Bone marrow (tissue), 2 donors: ENCODE measurements at regions not wholly inside any gene's neighbourhood (a gene's known extent, or its start where the extent isn't known, plus 50 kb on each side); places are given as distances from the start of the nearest gene placed in this dataset.
"Not testable (repeated sequence)": the region's sequence is repeated elsewhere in the genome, so short reads cannot be mapped to it uniquely, and the experiment has no call there.

Experiments
- DNase-seq, 2 donors: peaks; one replicate each; lab custom pipeline; 2025; lab: John Stamatoyannopoulos, UW

- no peak for DNase-seq
Observed at GRCh38 chr17:69672924-69673323, 258.4 kb downstream of the MAP2K6 start.

DNA sequence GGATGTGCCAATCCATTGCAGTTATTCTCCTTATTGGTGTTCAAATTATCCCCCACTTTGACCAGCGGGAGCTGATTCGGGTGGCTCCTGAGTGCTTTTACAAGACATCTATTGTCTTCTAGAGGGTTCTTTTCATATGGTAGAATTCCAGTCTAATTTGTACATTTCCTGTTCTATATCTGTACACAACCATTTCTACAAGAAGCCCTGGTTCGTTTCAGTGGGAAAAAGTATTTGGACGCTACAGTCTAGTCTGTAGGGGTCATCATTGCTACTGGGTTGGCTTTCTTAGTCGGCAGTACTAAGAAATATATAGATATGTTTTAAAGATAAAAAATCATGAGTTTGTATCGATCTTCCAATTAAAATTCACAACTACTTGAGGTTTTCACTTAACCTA is 262.6 kb downstream of the MAP2K6 start:
- no peak for DNase-seq

- no peak for DNase-seq
Observed at GRCh38 chr17:69678206-69678605, 263.7 kb downstream of the MAP2K6 start.

- no peak for DNase-seq
Observed at GRCh38 chr17:69679829-69680228, 265.3 kb downstream of the MAP2K6 start.

GRCh38 chr17:69684251-69684650 is 269.8 kb downstream of the MAP2K6 start:
- no peak for DNase-seq

- DNase-seq = not testable (repeated sequence)
Observed at GRCh38 chr17:69685150-69685549, 270.7 kb downstream of the MAP2K6 start.

- no peak for DNase-seq
Observed at GRCh38 chr17:69690531-69690930, 276.0 kb downstream of the MAP2K6 start.

DNA sequence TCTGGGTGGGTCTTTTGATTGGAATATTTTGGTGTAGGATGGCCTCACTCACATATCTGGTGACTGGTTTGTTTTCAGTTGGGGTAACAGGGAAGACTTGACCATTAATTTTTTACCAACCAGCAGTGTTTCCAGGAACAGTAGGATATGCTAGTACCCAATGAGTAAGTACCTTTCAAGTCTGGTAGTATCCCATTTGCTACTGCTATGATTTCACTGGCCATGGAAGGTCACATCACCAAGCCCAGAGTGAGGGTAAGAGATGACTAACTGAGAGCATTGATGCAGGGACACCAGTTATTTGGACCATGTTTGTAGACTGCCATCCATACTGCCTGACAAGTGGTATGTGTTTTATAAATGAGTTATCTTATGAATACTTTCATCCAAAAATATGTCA is 277.7 kb downstream of the MAP2K6 start:
- no peak for DNase-seq

DNA sequence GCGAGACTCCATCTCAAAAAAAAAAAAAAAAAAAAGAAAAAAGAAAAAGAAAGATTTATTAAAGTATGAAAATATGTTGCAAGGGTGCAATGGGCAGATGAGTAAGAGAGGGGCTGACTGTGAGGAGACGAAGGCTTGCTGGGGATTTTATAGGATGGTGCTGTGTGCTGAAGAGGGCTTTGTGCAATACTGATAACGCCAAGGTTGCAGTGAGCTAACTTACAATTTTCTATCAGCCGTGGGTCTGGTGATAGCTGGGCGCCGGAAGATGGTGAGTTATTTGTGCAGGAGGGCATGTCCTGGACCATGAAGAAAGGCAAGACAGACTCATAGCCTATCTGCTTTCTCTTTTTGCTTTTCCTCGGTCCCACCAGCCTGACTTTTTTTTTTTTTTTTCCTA is 281.1 kb downstream of the MAP2K6 start:
- no peak for DNase-seq

DNA sequence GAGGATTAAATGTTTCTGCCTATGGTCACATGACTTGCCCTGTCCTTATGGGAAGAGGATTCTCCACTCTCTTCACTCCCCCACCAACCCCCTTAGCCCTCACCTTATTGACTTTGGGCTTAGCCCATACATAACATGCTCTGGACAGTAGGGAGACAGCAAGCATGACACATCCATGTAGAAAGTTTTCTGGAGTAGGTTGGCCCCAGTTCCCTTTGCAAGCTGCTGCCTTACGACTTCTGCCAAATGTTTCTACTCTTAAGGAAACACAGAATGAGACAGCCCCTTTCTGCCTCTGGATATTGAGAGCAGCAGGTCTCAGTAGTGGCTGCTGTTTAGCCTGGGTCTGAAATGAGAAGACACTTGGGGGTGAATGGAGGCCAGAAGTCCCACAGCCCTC is 282.2 kb downstream of the MAP2K6 start:
- DNase-seq = no peak

DNA sequence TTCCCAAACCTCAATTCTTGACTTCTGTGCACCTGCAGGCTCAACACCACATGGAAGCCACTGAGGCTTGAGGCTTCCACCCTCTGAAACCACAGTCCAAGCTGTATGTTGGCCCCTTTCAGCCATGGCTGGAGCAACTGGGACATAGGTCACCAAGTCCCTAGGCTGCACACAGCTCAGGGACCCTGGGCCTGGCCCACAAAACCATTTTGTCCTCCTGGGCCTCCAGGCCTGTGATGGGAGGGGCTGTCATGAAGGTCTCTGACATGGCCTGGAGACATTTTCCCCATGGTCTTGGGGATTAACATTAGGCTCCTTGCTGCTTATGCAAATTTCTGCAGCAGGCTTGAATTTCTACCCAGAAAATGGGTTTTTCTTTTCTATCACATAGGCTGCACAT is 283.9 kb downstream of the MAP2K6 start:
- DNase-seq = not testable (repeated sequence)

DNA sequence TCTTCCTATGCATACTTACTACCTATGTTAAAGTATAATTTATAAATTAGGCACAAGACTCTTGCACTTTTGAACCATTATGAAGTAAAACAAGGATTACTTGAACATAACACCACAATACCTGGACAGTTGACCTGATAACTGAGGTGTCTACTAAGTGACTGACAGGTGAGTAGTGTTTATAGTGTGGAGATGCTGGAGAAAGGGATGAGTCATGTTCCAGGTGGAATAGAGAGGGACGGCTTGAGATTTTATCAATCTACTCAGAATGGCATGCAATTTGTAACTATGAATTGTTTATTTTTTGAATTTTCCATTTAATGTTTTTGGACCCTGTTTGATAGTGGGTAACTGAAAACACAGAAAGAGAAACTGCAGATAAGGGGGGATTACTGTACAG is 287.6 kb downstream of the MAP2K6 start:
- DNase-seq = no peak

- DNase-seq = no peak
Observed at GRCh38 chr17:69703751-69704150, 289.3 kb downstream of the MAP2K6 start.

GRCh38 chr17:69704935-69705334 is 290.4 kb downstream of the MAP2K6 start:
- no peak for DNase-seq

DNA sequence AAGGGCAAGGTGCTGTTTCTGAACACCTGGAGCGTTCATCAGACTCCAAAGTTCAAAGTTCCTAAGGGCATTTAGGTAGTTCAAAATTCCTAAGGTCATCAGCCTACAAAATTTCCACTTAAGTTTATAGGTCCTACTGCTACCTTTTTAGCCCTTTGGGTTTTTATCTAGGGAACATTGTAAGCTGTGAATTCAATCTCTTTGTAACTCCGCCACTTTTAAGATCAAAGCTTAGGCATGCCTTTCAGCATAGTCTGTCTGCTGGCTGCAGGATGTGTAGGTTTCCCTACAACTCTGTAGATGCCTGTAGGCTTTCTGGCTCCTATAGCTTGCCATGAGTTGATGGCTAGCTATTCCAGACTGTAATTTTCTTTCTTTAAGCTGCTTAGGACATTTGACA is 291.6 kb downstream of the MAP2K6 start:
- no peak for DNase-seq

DNA sequence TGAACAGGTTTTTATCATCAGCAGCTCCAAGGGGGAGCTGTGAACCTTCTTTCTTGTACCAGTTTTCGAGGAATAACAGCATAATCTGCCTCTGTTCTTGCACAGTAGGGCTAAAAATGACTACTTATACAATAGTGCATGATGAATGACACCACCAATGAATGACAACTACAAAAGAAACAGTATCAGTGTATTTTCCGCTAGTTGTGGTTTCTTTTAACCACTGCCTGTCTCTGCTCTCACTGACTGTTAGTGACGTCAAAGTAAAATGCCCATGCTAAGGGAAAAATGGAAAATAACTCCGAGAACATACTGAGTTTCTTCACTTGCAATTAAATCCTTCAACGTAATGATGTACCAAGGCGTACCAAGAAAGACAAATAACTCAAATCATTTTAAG is 294.9 kb downstream of the MAP2K6 start:
- no peak for DNase-seq

DNA sequence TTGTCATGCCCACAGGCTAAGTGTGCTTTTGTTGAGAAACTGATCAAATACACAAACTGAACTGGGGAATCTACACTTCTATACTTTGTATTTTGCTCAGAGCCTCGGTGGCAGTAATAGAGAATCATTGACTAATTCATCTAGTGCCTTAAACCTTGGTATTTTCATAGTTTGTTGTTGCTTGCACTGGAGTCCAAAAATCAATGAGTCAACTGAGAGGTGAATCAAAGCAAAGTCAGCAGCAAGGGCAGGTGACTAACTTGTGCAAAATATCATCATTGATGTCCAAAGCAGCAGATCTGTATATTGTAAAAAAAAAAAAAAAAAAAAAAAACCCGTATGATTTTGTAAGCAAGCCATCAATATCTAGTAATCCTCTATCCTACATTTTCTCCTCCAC is 296.4 kb downstream of the MAP2K6 start:
- DNase-seq = no peak

DNA sequence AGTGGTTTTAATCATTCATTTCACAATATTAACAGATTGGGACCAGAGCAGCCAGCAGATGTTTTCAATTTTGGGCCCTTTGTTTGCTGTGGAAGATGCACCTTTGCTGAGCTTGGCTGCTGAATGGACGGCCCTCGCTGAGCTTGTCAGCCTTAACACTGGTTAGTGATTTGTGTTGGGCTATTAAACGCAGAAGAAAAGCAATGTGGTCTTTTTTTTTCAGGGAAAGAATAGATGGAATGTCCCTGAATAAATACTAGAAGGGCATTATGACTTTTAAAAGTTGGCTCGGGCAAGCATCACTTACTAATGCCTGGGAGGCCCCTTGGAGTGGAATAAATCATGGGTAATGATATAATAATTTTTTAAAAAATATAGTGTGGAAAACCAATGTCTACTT is 297.0 kb downstream of the MAP2K6 start:
- DNase-seq = no peak

DNA sequence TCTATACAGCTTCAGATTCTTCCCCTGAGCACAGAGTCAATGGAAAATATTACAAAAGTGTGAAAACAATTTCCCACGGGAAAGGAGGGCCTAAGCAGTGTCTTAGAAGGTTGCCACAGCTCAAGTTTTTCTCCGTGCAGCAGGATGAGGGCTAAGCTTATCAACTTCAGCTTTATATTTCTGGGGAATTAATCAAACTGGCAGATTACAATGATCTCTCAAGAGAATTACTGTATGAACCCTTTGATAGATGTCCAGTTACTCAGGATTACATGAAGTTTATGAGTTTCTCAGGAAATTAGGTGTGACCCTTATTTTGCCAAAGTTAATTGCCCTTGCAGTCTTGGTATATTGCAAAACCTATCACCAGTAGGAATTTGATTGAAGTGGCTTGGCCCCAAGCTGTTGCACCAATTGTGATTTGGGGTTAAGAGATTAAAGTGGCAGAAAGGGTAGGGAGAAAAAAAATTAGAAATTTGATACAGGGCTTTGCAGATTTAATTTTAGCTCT is 298.4 kb downstream of the MAP2K6 start:
- no peak for DNase-seq

DNA sequence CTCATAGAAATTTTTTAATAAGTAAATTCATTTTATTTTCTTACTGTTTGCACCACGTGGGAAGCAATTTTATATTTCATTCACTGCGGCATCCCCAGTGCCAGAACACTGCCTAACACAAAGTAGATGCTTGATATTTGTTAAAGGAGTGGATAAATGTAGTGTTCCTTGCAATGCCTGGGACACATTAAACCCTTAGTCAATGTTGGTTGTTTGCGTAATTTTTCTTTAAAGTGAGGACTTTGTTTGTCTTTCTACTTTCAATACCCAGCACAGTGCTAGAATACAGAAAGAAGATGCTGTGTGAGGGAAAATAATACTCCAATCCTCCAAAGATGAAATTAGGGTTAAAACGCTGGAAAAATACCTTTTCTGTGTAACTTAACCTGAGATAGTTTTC is 299.3 kb downstream of the MAP2K6 start:
- DNase-seq = no peak

- no peak for DNase-seq
Observed at GRCh38 chr17:69714669-69715068, 300.2 kb downstream of the MAP2K6 start.

- no peak for DNase-seq
Observed at GRCh38 chr17:69715656-69716055, 301.2 kb downstream of the MAP2K6 start.

DNA sequence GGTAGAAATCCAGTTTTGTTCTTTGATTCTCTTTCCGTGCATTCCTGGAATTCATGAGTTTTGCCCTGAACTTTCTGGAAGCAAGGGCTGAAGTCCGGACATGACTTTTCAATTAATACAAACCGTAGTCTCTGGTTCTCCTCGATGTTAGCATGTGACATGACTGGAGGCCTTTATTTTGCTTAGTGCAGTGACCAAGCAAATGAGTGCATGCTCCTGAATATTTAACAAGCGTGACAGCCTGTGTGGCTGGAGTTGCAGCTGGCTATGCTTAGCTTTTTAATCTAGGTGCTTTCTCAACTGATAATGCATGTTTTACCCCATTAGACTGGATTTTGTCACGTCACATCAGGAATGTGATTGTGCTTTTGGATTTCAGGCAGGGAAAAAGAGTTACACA is 302.1 kb downstream of the MAP2K6 start:
- DNase-seq = no peak

DNA sequence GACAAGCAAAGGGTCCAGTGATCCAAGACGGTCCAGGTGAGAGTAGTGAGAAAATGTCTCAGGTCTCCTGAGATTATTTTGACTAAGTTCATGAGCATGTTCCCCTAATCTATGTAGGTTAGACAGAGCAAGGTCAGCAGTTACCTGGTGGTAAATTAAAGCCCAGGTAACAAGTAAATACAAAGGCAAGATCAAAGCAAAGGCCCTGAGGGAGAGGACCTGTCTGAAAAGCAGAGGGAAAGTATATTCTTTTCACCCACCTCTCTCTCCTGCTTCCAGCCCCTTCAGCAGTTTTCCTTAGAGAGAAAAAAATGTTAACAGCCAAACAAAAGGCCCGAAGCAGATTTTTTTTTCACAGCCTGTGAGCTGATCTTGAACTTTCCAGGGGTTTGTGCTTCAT is 302.7 kb downstream of the MAP2K6 start:
- DNase-seq = no peak

GRCh38 chr17:69717819-69718218 is 303.3 kb downstream of the MAP2K6 start:
- no peak for DNase-seq
